HG03097 (cell line): ENCODE measurements at regions not wholly inside any gene's neighbourhood (a gene's known extent, or its start where the extent isn't known, plus 50 kb on each side); places are given as distances from the start of the nearest gene placed in this dataset.
"Not testable (repeated sequence)": the region's sequence is repeated elsewhere in the genome, so short reads cannot be mapped to it uniquely, and the experiment has no call there.

Experiments
- ATAC-seq: cut with Tn5 transposase; IDR thresholded peaks from one replicate; pipeline ENCODE4 v1.9.1; 2021; ENCODE audit not compliant: unreplicated experiment, low FRiP score

DNA sequence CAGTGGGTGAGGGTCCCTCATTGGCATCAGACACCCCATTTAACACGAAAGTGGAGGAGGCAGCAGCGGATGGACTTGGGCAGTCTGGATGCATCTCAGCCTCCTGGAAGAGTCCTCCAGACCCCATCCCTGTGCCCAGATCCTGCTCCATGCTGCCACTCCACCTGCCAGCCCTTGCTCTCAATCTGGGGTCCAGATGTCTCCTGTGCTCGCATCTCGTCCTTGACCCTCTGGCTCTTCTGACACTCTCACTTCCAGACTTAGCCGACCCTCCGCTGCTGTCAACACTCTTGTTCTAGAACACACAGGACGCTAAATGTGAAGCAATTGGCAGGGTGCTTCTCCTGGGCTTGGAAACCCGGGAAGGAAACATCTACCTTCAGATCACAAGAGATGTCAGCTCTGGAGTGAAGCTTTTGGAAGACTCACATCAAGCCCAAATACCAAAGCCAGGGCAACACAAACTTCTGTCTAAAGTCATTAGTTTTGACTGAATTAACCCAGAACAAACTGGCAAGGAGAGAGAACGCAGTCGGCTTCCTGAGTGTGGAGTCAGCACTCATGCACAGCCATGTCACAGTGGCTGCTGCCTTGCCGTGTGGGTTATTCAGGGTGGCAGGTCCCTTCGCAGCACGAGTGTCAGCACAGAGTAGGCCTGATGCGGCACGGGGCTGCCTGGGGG, 379.1 kb downstream of the TCERG1L start:
- no peak for ATAC-seq

DNA sequence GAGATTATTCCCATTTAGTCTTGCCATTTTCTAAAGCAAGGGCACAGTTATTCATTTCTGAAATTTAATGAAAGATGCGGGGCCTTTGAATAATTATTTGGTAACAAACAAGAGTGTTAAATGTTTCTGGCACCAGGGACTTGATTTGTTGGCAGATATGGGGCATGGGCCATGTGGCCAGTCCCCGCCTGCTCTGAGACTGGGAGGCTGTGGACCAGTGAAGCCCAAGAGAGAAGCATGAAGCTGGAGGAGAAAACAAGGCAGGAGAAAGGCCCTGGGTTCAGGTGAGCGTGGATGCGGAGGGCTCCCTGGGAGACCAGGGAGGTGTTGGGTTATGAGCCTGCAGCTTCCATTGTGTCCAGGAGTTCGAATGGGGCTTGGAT, 378.5 kb downstream of the TCERG1L start:
- ATAC-seq = no peak

DNA sequence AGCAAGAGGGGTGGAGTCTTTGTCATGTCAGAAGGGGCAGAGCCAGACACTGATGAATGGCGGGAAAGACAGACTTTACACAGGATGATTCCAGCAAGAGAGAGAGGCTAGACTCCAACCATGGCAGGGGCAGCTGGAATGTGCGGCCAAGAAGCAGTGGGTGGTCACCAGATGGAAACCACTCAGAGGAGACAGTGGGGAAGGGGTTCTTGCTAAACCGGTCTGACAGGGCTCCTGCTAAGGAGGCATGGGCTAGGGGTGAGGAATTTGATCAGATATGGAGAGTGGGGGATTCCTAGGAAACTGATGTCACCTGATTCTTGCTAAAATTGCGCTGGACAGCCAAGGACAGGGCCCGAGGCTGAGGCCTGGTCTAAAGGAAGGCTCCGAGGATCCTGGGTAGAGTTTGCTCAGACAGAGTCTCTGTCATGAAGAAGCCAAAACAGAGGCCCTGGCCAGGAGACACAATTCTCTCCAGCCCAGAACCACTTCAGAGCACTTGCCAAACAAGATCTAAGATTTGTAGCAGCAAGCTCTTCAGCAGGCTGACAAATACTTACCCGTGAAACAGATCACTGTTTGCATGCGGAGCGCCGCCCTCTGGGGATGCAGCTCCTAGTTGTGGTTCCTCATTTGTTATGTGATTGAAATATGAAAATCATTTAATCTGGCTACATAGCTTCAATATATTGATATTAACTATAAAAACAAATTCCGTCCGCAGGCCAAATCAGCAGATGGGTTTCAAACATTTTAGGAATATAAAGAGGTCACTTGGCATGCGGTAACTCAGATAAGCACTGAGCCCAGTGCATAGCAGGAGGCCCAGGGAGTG, 377.0 kb downstream of the TCERG1L start:
- ATAC-seq = no peak

DNA sequence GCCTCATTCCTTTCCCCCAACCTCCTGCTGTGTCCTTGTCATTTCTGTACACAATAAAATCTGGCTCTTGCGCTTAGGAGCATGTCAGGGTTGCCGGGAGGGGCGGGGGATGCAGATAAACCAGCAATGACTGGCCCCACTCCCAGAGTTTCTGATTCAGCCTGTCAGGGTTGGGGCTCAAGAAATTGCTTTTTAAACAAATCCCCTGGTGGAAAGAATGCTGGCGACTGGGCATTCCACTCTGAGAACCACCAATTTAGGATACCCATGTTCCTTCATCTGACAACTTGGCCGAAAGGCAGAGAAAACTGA, 376.4 kb downstream of the TCERG1L start:
- no peak for ATAC-seq

DNA sequence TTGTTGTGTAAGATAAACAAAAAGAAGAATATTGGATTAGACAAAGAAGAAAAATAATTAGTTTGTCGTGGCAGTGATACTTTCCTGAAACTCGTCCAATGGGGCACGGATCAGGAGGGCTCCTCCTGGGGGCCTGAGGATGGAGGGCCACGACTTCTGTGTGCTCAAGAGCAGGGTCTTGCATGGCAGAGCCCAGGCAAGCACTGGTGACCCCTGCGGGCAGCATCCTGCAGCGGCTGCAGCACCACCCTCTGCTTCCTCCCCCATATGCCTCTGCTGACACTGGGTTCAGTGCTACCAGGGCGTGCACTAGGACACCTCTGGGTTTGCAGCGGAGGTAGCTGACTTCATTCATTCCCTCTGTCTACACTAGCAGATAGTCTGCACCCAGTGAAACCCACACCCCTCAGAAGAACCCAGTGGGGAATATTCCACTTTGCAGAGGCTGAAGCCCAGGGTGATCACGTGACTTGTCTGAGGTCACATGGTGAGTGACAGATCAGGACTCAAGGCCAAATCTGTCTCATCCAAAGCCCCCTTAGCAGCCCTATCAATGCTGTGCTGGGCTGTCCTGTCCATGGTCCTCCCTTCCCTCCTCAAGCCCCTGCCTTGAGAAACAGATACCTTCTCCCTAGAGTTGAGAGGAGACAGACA, 375.5 kb downstream of the TCERG1L start:
- no peak for ATAC-seq

DNA sequence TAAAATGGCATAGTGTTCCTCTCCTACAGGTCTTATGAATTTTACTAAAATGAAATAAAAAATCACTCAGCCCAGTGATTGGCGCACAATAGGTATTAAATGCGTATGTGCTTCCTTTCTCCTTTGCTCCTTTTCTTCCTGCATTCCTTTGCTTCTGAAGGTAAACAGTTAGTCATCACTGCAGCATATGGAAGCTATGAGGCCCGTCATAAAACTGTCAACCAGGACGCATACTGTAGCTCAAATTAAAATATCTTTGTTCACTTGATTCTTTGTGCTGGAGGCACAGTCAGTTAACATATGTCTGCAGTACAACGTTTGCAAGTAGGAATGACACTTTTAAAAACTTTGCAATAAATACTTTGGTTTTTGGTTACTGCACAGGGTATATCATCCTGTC, 374.7 kb downstream of the TCERG1L start:
- ATAC-seq = no peak

DNA sequence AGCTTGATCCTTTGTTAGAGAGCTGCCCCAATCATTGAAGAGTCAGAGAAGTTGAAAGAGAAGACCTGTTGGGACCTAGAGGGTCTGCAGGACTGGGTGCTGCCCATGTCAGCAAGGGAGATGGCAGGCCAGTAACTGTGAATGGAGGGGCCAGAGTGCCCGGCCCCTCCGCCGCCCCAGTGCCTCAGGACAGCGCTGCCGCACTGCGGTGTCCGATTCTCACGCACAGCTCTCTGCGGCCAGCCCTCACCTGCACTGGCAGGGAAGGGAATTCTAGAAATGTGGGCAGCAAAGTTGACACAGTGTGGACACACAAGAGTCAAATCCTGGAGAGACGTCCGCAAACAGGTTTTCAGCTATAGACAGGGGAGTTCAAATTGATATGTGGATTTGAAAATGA, 373.5 kb downstream of the TCERG1L start:
- no peak for ATAC-seq

DNA sequence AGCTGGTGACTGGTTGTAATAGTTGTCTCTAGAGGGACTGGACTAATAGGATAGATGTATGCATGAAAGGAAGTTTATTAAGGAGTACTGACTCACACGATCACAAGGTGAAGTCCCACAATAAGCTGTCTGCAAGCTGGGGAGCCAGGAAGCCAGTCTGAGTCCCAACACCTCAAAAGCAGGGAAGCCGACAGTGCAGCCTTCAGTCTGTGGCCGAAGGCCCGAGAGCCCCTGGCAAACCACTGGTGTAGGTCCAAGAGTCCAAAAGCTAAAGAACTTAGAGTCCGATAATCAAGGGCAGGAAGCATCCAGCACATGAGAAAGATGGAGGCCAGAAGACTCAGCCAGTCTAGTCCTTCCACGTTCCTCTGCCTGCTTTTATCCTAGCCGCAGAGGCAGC, 372.6 kb downstream of the TCERG1L start:
- ATAC-seq = not testable (repeated sequence)

DNA sequence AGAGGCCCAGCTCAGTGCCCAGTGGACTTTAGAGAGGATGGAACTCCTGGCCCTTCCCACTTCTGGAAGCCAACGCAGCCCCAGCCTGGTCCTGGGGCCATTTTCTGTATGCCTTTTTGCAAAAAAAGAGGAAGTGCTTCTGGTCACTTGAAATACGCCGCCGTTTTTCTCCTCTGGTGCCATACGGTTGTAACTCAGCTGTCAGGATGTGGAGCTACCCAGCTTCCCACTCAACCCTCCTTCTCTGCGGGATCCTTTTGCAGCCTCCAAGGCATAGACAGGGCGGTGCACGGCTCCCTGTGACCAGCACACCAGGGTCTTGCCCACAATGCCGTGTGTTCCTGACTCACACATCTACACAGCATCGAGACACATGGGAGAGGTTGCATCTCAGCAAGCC, 369.6 kb downstream of the TCERG1L start:
- no peak for ATAC-seq

DNA sequence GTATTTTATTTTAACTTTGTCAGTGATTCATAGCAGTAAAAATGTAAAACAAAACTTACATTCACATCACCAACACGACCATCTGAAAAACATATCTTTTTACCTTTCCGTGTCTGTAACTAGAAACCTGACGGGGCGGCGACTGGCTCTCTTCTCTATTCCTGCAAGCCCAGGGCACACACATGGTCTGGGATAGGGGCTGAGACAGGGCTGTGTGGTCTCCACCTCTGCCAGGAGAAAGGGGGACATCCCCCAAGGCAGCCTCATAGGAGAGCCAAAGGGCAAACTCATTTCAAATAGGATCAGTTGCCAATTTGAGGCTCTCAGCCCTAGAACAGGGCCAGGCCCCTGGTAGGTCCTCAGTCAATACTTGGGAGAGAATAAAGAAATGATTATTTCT, 359.4 kb downstream of the TCERG1L start:
- ATAC-seq = no peak

DNA sequence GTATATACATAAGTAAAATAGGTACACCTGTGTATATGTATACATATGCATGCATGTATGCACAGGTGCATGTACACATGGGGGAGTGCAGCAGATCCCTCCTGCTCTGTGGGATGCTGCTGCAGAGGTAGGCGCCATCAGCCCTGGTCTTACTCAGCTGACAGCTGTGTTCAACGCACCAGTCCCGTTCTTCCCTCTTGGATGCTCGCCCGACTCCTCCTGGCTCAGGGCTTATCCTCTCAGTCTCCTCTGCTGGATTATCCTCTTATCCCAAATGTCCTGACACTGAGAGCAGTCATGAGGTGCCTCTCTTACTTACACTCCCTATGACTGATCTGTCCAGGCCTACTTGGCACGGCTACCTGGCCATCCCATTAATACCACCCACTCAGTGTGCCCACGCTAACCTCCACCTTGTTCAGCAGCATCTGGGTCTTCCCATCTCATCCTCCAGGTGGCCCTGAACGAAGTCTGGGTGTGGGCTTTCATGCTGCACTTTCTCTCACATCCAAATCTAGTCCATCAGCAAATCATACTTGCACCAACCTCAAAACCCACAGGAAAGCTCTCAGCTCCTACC, 357.1 kb downstream of the TCERG1L start:
- ATAC-seq = no peak

DNA sequence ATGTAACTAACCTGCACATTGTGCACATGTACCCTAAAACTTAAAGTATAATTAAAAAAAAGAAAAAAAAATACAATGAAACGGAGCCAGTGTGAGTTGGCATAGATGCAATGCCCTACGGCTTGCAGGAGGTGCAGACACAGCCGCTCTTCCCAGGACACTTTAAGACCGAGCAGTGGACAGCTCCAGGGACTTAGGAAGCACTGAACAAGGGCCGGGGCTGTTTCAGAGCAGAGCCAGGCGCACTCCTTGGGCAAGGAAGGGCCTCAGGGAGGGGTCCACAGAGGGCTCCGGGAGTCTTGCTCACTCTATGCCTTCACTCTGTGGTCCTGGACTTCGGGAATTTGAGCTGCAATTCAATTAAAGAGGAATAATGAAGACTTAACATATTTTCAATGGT, 355.3 kb downstream of the TCERG1L start:
- ATAC-seq = no peak

DNA sequence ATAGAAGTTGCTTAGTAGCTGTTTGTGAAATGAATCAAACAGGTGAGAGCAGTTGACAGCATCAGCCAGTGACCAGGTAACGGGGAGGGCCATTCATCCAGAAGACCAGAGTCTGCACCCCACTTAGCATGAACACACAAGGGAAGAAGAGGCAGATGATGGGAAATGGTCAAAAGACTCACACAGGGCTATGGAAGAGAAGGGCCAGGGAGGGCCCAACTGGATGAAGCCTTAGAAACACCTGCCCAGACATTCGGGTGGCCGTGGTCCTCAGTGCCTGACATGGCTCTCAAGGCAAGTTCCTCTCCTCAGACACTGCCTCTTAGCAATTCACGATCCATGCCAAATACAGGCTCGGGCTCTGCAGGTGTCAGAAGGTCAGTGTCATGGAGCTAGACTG, 354.1 kb downstream of the TCERG1L start:
- no peak for ATAC-seq

DNA sequence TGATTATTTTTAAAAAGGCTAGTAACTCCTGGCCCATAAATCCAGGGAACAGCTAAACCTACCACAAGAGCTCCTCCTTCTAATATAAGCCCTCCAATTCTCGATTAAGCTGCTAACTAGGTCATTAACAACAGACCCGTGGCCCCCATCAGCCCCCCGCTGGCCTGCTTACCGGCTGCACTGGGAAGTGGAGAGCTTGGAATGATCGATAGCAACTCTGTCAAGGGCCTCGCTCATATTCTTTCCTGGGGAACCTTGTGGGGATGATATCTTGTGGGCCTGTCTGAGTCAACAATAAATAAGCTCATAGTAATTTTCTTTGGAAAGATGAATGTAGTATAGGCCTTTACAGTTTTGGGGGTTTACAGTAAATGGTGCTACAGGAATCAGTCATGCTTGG, 353.5 kb downstream of the TCERG1L start:
- no peak for ATAC-seq

DNA sequence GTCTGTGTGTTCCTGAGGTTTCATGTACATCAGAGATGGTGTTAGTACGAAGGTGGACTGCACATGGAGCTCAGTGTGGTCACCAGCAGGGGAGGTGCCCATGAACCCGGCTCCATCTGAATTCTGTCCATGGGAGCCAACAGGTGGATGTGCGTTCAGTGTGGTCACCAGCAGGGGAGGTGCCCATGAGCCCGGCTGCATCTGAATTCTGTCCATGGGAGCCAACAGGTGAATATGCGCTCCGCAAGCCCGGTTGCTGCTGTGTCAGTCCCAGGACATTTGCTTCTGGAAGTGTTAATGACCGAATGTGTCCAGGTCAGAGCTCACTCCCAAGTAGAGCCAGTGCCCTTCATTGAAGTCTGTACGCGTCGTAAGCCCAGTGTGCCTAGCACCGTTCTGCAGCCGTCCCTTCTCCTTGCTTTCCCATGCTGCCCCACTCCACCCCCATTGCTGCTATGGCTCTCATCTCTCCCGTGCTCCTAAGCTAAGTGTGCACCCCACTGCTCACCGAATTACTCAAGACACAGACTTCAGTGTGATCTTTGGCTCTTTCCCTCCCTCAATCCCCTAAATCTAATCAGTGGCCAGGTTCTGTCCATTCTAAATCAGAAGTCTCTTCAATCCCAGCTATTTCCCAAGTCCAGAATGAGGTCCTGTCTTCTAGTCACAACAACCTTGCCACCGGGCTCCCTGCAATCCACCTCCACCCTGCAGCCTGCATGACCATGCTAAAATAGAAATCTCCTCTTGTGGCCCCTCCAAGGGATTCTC, 352.4 kb downstream of the TCERG1L start:
- ATAC-seq = no peak

DNA sequence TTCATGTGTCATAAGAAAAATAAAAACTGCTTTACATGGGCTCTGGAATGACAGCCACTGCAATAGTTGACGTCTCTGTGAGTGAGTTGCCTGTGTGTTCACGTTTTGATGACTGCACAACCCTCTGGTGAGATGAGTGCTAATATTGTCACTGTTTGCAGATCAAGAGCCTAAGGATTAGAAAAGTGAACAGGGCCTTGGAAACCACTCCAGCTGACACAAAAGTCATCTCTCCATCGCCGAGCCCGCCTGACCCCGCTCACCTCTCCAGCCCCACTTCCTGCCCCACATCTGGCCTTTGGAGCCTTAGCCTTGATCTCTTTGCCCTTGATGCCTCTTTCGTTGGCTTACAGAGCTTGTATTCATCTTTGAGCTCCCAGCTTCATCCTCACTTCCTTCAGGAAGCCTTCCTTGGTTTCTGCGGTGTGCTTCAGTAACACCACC, 351.7 kb downstream of the TCERG1L start:
- ATAC-seq = no peak

DNA sequence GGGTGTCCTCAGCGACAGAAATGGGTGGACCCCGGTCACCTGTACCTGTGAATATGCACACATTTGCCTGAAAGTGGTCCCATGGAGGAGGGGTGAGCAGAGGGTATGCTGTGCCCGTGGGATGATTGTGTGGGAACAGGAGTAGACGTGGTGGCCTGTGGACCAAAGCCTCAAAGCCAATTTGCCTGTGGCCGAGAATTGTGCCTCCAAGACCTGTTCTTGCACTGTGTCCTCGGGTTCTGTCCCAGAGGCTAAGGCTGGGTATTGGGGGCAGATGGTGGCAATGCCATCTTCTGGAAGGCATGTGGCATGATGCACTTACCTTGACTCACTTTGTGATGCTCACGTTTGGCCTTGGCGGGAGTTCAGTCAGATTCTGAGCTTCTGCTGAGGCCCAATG, 351.0 kb downstream of the TCERG1L start:
- ATAC-seq = no peak

DNA sequence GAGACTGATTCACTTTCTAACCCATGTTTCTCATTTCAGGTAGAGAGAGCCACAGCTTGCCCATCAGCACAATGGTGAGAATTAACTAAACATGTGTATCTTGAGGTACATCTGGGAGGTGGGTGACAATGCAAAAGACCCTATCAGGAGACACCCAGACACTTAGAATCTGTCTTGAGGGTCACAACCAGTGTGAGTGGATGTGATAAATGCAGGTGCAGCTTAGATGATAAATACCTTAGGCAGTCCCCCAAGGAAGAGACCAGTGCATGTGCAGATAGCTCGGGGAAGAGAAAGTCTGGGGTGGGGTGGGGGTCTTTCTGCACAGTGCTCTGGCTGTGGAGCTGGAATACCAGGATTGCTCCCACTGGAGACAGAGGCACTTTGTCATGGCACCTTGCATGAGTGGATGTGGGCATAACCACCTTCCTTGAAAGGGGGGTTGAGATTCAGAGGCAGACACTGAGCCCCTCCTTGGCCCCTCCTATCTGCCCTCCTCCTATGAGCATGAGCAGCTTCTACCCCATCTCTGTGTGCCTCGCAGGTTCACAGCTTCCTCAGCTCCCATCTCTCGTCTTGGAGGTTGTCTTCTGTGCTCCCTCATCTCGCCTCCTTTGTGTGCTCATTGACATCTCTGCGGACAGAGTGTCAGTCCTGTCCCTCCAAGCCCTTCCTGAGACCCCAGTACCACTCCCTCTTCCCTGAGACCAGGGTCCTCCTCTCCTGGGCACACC, 349.8 kb downstream of the TCERG1L start:
- no peak for ATAC-seq

DNA sequence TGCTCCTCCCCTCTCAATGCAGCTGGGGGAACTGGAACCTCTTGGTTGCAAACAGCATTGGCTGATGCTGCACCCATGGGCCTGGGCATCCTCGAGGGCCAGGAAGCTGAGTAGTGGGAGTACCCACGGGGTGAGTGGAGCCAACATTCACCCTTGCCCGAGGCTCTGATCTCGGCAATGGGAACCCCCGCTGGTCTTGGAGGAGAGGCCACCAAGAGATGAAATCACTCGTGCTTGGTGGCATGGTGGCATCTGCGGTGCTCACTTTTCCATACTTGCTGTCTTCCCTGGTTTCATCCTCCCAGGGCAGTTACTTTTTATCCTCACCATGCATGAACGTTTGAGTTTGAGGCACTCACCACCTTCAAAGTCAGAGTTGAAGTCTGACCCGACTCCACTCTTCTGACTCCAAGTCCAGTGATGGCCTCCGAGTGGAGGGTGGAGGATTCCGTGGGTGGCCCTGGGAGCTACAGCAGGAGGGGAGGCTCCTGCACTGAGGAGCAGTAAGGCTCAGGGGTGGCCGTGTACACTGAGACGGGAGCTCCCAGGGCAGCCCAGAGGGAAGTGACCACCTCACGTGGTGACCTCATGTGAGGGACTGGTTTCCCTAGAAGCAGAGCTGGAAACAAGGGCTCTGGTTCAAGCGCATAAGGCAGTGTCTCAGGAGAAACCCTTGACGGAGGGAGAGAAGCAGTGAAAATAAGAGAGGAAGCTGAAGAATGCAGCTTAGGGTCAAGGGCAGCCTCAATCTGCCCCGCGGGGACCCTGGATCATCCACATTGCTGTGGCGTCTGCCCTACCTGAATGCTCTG, 349.1 kb downstream of the TCERG1L start:
- ATAC-seq = no peak
